Retinal pigment epithelial cell (primary cell): ENCODE measurements at regions not wholly inside any gene's neighbourhood (a gene's known extent, or its start where the extent isn't known, plus 50 kb on each side); places are given as distances from the start of the nearest gene placed in this dataset.

ENCODE experiments used
- DNase-seq: peaks from one replicate; pipeline ENCODE4 v3.0.0-alpha.2; 2010; ENCODE audit warnings: low read depth
- H3K4me3 ChIP-seq: 2 replicates; pipeline ENCODE4 v1.5.1; 2011; ENCODE audit warnings: mild to moderate bottlenecking, low read length, control low read depth, moderate library complexity
- CTCF ChIP-seq: conservative IDR thresholded peaks from 2 replicates; pipeline ENCODE4 v1.5.1; 2011; ENCODE audit warnings: low read depth, low read length, control low read depth, inconsistent platforms

DNA sequence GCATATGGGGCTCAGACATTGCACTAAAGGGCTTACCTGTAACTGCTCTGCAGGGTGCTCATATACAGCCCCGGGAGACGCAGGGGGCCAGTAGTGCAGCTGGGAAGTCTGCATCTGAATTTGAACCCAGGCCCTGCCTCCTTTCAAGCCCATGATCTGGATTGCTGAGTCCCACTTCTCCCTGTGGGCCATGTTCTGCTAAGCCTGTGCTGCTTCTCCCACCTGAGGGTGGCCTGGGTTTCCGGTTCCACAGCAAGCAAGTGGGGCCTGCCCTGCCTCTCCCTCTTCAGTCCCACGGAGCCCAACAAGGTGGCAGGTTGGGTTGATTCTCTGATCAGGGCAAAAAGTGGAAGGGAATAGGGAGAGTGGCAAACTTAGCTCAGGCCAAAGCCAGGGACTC lies 56.6 kb upstream of the GDF10 start:
- no peak for DNase-seq
- no peak overlapping the region for H3K4me3 ChIP-seq
- no peak for TF ChIP-seq CTCF

DNA sequence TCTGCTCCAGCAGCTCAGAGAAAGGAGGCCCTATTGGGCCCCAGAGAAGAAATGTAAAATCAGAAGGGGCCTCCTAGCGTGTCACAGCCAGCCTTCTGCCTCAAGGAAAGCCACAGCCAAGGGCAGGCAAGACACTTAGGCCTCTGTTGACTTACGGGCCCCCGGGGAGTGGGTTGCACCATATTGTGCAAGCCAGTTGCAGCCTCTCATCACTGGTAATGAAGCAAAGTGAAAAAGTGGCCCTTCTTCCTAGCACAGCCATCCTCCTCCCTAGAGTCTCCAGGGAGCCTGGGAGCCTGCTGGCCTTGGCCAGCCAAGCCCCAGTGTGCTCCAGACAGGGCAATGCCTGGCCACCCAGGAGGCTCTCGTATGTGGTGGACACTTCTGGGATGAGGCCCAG lies 56.2 kb upstream of the GDF10 start:
- no peak for TF ChIP-seq CTCF
- H3K4me3 ChIP-seq, result no peak overlapping the region
- no peak for DNase-seq

GRCh38 chr10:47244560-47245500 lies 55.2 kb upstream of the GDF10 start:
- no peak overlapping the region for H3K4me3 ChIP-seq
- DNase-seq, result no peak
- TF ChIP-seq CTCF, result no peak

- no peak overlapping the region for H3K4me3 ChIP-seq
- TF ChIP-seq CTCF, result no peak
- DNase-seq, result no peak
Observed at GRCh38 chr10:47245731-47246350, 54.2 kb upstream of the GDF10 start.

DNA sequence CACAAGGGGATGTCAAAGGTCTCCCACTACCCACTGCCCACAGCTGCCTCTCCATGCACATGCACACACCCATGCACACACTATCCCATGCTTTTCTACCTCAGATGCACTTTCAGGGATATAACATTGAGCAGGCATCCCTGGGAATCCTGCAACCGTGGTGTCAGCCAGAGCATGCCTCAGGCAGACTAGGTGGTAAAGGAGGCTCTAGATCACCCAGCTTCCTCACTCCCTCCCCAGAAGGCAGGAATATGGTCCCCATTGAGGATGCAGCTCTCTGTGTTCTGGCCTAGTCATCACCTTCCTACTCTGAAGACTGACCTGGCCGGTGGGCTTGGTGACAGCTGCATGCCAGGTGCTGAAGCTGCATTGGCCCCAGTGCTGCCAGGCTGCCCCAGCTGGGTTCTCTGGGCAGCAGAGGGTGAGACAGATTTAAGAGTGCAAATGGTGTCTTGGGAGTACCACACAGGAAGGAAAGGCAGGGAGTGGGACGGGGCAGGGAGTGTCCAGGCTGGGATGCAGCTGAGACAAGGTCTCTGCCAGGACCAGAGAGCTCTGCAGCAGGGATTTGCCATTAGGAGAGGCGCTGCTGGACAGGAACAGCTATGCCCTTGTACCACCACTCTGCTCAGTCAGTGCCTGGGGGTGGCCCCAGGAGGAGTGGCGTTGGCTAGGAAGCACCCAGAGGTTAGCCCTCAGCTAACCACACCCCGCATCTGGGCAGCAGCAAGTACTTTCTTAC lies 53.4 kb upstream of the GDF10 start:
- no peak for TF ChIP-seq CTCF
- no peak overlapping the region for H3K4me3 ChIP-seq
- no peak for DNase-seq

DNA sequence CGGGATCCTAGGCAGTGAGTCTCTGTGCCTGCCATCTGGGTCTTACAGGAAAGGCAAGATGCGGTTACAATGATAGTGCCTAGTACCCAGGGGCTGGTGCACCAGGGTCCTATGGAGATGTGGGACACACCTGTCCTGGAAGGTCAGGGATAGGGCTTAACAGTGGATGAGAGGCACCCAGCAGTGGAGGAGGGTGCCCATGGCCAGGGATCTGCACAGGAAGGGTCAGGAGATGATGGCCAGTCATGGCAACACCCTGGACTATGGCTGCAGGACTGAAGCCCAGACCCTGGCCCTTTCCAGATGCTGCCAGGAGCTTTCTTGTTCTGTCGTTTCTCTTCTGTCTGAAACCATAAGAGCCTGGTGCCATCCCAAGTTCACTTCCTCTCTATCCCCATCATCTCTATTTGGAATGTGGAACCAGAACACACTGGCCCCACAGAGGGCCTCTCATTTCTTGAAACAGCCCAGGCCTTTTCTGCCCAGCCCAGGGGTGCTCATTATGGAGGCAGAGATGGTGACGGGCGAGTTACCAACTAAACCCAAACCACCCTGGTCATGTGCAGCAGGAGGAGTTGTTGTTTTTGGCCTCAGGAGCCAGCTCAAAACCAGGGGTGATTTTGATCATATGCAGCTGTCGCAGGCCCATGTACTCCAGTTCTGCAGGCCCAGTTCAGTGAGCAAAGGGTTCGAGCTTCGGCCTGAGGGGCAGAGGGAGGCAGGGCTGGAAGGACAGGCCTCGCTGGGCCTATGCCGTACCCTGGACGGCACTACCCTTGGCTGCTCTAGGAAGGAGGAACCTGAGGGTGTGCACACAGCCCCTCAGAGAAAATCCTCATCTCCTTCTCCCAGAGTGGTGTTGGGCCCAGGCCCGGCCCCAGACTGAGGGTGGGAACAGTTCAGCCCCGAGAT lies 52.6 kb upstream of the GDF10 start:
- H3K4me3 ChIP-seq, result no peak overlapping the region
- DNase-seq, result no peak
- TF ChIP-seq CTCF, result no peak
